ENCODE measurements at regions not wholly inside any gene's neighbourhood (a gene's known extent, or its start where the extent isn't known, plus 50 kb on each side); places are given as distances from the start of the nearest gene placed in this dataset.

DNA sequence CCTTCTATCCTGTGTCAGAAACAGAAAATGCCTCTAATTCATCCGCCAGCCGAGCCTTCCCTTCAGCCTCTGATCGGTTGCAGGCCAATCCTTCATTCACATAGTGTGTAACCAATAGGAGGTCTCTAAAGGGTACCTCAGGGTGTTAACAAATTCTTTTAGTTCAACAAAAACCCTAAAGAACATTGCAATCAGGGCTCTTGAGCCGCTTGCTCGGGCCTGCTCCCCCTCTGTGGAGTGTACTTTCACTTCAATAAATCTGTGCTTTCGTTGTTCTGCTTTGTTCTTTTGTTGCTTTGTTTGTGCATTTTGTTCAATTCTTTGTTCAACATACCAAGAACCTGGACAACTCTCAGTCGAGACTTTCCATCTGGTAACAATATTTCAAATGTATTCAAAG lies 366.5 kb downstream of the KCTD12 start:
- peaks cover 18% of the 10 kb centered on the region for H3K4me1 ChIP-seq (ENCODE audit: insufficient read depth, low read length)
- no peaks in the 10 kb centered on the region for H3K36me3 ChIP-seq (ENCODE audit: insufficient read depth, low read length)
- no peaks in the 10 kb centered on the region for H3K9me3 ChIP-seq (ENCODE audit: insufficient read depth, low read depth, low read length)
- H3K27ac ChIP-seq (ENCODE audit: low read depth, low read length): no peak overlapping the region
- TF ChIP-seq EZH2 (IDR thresholded peaks at IDR 0.05; ENCODE audit: insufficient read depth, low read length): no peak
- TF ChIP-seq, protein P1, sequence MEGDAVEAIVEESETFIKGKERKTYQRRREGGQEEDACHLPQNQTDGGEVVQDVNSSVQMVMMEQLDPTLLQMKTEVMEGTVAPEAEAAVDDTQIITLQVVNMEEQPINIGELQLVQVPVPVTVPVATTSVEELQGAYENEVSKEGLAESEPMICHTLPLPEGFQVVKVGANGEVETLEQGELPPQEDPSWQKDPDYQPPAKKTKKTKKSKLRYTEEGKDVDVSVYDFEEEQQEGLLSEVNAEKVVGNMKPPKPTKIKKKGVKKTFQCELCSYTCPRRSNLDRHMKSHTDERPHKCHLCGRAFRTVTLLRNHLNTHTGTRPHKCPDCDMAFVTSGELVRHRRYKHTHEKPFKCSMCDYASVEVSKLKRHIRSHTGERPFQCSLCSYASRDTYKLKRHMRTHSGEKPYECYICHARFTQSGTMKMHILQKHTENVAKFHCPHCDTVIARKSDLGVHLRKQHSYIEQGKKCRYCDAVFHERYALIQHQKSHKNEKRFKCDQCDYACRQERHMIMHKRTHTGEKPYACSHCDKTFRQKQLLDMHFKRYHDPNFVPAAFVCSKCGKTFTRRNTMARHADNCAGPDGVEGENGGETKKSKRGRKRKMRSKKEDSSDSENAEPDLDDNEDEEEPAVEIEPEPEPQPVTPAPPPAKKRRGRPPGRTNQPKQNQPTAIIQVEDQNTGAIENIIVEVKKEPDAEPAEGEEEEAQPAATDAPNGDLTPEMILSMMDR (IDR thresholded peaks at IDR 0.05; ENCODE audit: insufficient read depth, low read depth, low read length): no peak
- Mint-ChIP-seq H3K4me3 (ENCODE audit: unreplicated experiment) (no peak overlapping the region), H3K4me1 (ENCODE audit: low read depth, unreplicated experiment) (peaks cover 36% of the 10 kb centered on the region), H3K27me3 (ENCODE audit: low read depth, unreplicated experiment) (no peaks in the 10 kb centered on the region), H3K27ac (ENCODE audit: unreplicated experiment) (no peak overlapping the region), H3K36me3 (ENCODE audit: low read depth, unreplicated experiment) (no peaks in the 10 kb centered on the region), H3K9me3 (ENCODE audit: unreplicated experiment) (peaks cover 4% of the 10 kb centered on the region)
- H3K27me3 ChIP-seq (ENCODE audit: insufficient read depth, low read length): no peaks in the 10 kb centered on the region
- FAIRE-seq: no peak
- no peak overlapping the region for H3K4me3 ChIP-seq (ENCODE audit: insufficient read depth, low read depth, low read length)
- no peak for DNase-seq (ENCODE audit: low read depth)
- no peak overlapping the region for H3K9ac ChIP-seq (ENCODE audit: low read length)
- H3K4me2 ChIP-seq (ENCODE audit: low read length): no peak overlapping the region
- no peaks in the 10 kb centered on the region for H4K20me1 ChIP-seq (ENCODE audit: insufficient read depth, low read length)
- H2AFZ ChIP-seq (ENCODE audit: low read depth, low read length): no peak overlapping the region
- no peaks in the 10 kb centered on the region for H3K79me2 ChIP-seq (ENCODE audit: insufficient read depth, low read length)

DNA sequence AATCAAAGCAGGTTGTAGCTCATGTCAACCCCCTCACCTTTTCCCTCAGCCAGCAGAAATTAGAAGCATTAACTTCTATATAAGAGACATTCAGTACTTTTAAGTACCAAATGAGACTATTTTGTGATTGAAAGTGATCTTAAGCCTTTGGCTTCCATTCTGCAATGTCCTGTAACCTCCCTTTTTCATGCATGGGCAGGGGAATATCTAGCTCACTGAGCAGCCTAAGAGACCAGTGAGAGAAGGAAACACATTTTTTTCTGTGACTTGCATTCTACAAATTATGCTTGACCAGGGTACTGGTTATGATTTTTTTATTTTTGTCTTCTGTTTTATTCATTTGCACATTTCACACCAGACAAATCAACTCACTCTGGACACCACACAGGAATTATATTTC lies 369.6 kb downstream of the KCTD12 start:
- H3K4me1 Mint-ChIP-seq (ENCODE audit: low read depth, unreplicated experiment): peaks cover 19% of the 10 kb centered on the region
- Histone ChIP-seq H4K20me1 (ENCODE audit: insufficient read depth, low read length) (no peaks in the 10 kb centered on the region), H3K4me2 (ENCODE audit: low read length) (peak overlapping the region; percentile 73), H3K27ac (ENCODE audit: low read depth, low read length) (peak overlapping the region; percentile 34), H3K4me3 (ENCODE audit: insufficient read depth, low read depth, low read length) (no peak overlapping the region), H3K9ac (ENCODE audit: low read length) (peak overlapping the region; percentile 15), H3K79me2 (ENCODE audit: insufficient read depth, low read length) (no peaks in the 10 kb centered on the region), H3K4me1 (ENCODE audit: insufficient read depth, low read length) (peaks cover 18% of the 10 kb centered on the region), H3K36me3 (ENCODE audit: insufficient read depth, low read length) (no peaks in the 10 kb centered on the region), H2AFZ (ENCODE audit: low read depth, low read length) (no peak overlapping the region), H3K27me3 (ENCODE audit: insufficient read depth, low read length) (no peaks in the 10 kb centered on the region), H3K9me3 (ENCODE audit: insufficient read depth, low read depth, low read length) (no peaks in the 10 kb centered on the region)
- H3K27me3 Mint-ChIP-seq (ENCODE audit: low read depth, unreplicated experiment): no peaks in the 10 kb centered on the region
- H3K4me3 Mint-ChIP-seq (ENCODE audit: unreplicated experiment): no peak overlapping the region
- DNase-seq (ENCODE audit: low read depth) (no peak), FAIRE-seq (no peak)
- H3K9me3 Mint-ChIP-seq (ENCODE audit: unreplicated experiment): peaks cover 4% of the 10 kb centered on the region
- H3K27ac Mint-ChIP-seq (ENCODE audit: unreplicated experiment): peak overlapping the region; percentile 43
- no peaks in the 10 kb centered on the region for H3K36me3 Mint-ChIP-seq (ENCODE audit: low read depth, unreplicated experiment)
- no peak for TF ChIP-seq EZH2 (IDR thresholded peaks at IDR 0.05; ENCODE audit: insufficient read depth, low read length)
- TF ChIP-seq, protein P1 (IDR thresholded peaks at IDR 0.05; ENCODE audit: insufficient read depth, low read depth, low read length): no peak

DNA sequence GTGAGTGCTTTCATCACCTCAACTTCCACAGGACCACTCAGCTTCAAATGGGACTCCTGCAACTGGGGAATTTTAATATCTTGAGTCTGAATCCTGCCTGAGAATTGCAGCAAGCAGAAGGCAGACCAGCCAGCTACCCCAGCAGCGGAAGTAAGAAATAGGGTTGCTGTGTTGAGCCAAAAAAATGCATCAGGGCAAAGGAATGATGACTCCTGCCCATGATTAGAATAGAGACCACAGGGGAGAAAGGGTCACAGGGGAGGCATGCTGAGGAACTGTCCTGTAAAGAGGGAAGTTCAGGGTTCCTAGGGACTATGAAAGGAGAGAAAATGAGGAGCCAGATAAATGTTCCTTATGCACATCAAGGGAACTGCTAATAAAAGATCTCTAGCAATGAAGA lies 370.2 kb downstream of the KCTD12 start:
- Histone ChIP-seq H2AFZ (ENCODE audit: low read depth, low read length) (no peak overlapping the region), H3K9ac (ENCODE audit: low read length) (peak overlapping the region; percentile 32), H3K79me2 (ENCODE audit: insufficient read depth, low read length) (no peaks in the 10 kb centered on the region), H3K4me2 (ENCODE audit: low read length) (peak overlapping the region; percentile 73), H3K27me3 (ENCODE audit: insufficient read depth, low read length) (no peaks in the 10 kb centered on the region), H4K20me1 (ENCODE audit: insufficient read depth, low read length) (no peaks in the 10 kb centered on the region), H3K4me3 (ENCODE audit: insufficient read depth, low read depth, low read length) (no peak overlapping the region), H3K9me3 (ENCODE audit: insufficient read depth, low read depth, low read length) (no peaks in the 10 kb centered on the region), H3K27ac (ENCODE audit: low read depth, low read length) (peak overlapping the region; percentile 56), H3K4me1 (ENCODE audit: insufficient read depth, low read length) (peaks cover 18% of the 10 kb centered on the region), H3K36me3 (ENCODE audit: insufficient read depth, low read length) (no peaks in the 10 kb centered on the region)
- no peak for TF ChIP-seq EZH2 (IDR thresholded peaks at IDR 0.05; ENCODE audit: insufficient read depth, low read length)
- TF ChIP-seq, protein P1 (IDR thresholded peaks at IDR 0.05; ENCODE audit: insufficient read depth, low read depth, low read length): no peak
- Mint-ChIP-seq H3K27me3 (ENCODE audit: low read depth, unreplicated experiment) (no peaks in the 10 kb centered on the region), H3K27ac (ENCODE audit: unreplicated experiment) (peak overlapping the region; percentile 43), H3K4me1 (ENCODE audit: low read depth, unreplicated experiment) (peaks cover 19% of the 10 kb centered on the region), H3K9me3 (ENCODE audit: unreplicated experiment) (no peaks in the 10 kb centered on the region), H3K36me3 (ENCODE audit: low read depth, unreplicated experiment) (no peaks in the 10 kb centered on the region), H3K4me3 (ENCODE audit: unreplicated experiment) (no peak overlapping the region)
- DNase-seq (ENCODE audit: low read depth): peak; percentile 86
- FAIRE-seq: peak; percentile 75
